H1 (cell line): ENCODE measurements at regions not wholly inside any gene's neighbourhood (a gene's known extent, or its start where the extent isn't known, plus 50 kb on each side); places are given as distances from the start of the nearest gene placed in this dataset.

Experiments
- CHD1 ChIP-seq: IDR thresholded peaks from 2 replicates; pipeline ENCODE4 v1.6.1; 2012; ENCODE audit warnings: low read depth, low read length, improper control_type of control experiment
- CHD2 ChIP-seq: IDR thresholded peaks from 2 replicates; pipeline ENCODE4 v1.6.1; 2012; ENCODE audit warnings: low read length, improper control_type of control experiment
- KDM1A ChIP-seq: fragments of 200-600, 300-600 bp; sonication (generic); IDR thresholded peaks from 2 replicates; pipeline ENCODE4 v1.7.1; 2016; ENCODE audit warnings: mild to moderate bottlenecking, low read length, borderline replicate concordance
- RXRA ChIP-seq: IDR thresholded peaks from 2 replicates; pipeline ENCODE4 v1.6.1; 2011; ENCODE audit warnings: low read depth, mild to moderate bottlenecking, low read length, moderate library complexity; ENCODE audit not compliant: insufficient read depth
- SP4 ChIP-seq: IDR thresholded peaks from 2 replicates; pipeline ENCODE4 v1.6.1; 2012; ENCODE audit warnings: low read length, inconsistent platforms
- TF ChIP-seq, protein P1 (sequence below): fragments of 300-600 bp; sonication (generic); IDR thresholded peaks from 2 replicates; pipeline ENCODE4 v1.7.1; 2012; ENCODE audit warnings: low read length, moderate library complexity, mild to moderate bottlenecking, inconsistent platforms; ENCODE audit not compliant: insufficient replicate concordance
- TF ChIP-seq, protein P2 (sequence below): IDR thresholded peaks from 2 replicates; pipeline ENCODE4 v1.6.1; 2012; ENCODE audit warnings: inconsistent platforms

DNA sequence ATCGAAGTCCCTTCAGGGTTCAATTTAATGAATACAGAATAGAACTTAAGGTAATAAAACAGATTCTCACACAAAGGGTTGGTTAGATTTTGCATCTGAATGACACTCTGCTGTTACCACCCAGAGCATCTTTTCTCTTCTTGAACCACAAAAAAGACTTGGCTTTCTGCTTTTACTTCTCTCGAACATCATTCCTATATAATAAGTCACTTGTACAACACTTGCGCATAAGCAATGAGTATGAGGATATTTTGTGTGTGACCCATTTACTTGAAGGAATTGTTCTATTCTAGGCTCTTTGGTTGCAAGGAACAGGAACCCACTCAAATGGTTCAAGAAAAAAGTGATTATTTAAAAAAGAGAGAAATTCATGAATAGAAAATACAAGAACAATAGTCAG is 126.2 kb downstream of the NUP35 start (continued):
- TF ChIP-seq, protein P1, sequence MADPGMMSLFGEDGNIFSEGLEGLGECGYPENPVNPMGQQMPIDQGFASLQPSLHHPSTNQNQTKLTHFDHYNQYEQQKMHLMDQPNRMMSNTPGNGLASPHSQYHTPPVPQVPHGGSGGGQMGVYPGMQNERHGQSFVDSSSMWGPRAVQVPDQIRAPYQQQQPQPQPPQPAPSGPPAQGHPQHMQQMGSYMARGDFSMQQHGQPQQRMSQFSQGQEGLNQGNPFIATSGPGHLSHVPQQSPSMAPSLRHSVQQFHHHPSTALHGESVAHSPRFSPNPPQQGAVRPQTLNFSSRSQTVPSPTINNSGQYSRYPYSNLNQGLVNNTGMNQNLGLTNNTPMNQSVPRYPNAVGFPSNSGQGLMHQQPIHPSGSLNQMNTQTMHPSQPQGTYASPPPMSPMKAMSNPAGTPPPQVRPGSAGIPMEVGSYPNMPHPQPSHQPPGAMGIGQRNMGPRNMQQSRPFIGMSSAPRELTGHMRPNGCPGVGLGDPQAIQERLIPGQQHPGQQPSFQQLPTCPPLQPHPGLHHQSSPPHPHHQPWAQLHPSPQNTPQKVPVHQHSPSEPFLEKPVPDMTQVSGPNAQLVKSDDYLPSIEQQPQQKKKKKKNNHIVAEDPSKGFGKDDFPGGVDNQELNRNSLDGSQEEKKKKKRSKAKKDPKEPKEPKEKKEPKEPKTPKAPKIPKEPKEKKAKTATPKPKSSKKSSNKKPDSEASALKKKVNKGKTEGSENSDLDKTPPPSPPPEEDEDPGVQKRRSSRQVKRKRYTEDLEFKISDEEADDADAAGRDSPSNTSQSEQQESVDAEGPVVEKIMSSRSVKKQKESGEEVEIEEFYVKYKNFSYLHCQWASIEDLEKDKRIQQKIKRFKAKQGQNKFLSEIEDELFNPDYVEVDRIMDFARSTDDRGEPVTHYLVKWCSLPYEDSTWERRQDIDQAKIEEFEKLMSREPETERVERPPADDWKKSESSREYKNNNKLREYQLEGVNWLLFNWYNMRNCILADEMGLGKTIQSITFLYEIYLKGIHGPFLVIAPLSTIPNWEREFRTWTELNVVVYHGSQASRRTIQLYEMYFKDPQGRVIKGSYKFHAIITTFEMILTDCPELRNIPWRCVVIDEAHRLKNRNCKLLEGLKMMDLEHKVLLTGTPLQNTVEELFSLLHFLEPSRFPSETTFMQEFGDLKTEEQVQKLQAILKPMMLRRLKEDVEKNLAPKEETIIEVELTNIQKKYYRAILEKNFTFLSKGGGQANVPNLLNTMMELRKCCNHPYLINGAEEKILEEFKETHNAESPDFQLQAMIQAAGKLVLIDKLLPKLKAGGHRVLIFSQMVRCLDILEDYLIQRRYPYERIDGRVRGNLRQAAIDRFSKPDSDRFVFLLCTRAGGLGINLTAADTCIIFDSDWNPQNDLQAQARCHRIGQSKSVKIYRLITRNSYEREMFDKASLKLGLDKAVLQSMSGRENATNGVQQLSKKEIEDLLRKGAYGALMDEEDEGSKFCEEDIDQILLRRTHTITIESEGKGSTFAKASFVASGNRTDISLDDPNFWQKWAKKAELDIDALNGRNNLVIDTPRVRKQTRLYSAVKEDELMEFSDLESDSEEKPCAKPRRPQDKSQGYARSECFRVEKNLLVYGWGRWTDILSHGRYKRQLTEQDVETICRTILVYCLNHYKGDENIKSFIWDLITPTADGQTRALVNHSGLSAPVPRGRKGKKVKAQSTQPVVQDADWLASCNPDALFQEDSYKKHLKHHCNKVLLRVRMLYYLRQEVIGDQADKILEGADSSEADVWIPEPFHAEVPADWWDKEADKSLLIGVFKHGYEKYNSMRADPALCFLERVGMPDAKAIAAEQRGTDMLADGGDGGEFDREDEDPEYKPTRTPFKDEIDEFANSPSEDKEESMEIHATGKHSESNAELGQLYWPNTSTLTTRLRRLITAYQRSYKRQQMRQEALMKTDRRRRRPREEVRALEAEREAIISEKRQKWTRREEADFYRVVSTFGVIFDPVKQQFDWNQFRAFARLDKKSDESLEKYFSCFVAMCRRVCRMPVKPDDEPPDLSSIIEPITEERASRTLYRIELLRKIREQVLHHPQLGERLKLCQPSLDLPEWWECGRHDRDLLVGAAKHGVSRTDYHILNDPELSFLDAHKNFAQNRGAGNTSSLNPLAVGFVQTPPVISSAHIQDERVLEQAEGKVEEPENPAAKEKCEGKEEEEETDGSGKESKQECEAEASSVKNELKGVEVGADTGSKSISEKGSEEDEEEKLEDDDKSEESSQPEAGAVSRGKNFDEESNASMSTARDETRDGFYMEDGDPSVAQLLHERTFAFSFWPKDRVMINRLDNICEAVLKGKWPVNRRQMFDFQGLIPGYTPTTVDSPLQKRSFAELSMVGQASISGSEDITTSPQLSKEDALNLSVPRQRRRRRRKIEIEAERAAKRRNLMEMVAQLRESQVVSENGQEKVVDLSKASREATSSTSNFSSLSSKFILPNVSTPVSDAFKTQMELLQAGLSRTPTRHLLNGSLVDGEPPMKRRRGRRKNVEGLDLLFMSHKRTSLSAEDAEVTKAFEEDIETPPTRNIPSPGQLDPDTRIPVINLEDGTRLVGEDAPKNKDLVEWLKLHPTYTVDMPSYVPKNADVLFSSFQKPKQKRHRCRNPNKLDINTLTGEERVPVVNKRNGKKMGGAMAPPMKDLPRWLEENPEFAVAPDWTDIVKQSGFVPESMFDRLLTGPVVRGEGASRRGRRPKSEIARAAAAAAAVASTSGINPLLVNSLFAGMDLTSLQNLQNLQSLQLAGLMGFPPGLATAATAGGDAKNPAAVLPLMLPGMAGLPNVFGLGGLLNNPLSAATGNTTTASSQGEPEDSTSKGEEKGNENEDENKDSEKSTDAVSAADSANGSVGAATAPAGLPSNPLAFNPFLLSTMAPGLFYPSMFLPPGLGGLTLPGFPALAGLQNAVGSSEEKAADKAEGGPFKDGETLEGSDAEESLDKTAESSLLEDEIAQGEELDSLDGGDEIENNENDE: no peak
- TF ChIP-seq CHD2: no peak
- TF ChIP-seq CHD1: no peak
- no peak for TF ChIP-seq KDM1A
- TF ChIP-seq SP4: no peak
- TF ChIP-seq RXRA: no peak
- TF ChIP-seq, protein P2, sequence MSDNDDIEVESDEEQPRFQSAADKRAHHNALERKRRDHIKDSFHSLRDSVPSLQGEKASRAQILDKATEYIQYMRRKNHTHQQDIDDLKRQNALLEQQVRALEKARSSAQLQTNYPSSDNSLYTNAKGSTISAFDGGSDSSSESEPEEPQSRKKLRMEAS: no peak
